Stimulated activated CD4-positive, alpha-beta T cell treated with anti-CD3 and anti-CD28 coated beads, Interleukin-15, amount 100 ng/mL, for 24 hours (primary cell): ENCODE measurements at regions not wholly inside any gene's neighbourhood (a gene's known extent, or its start where the extent isn't known, plus 50 kb on each side); places are given as distances from the start of the nearest gene placed in this dataset.

Source experiments
- DNase-seq: peaks from one replicate; pipeline ENCODE4 v3.0.0-alpha.2; 2020

DNA sequence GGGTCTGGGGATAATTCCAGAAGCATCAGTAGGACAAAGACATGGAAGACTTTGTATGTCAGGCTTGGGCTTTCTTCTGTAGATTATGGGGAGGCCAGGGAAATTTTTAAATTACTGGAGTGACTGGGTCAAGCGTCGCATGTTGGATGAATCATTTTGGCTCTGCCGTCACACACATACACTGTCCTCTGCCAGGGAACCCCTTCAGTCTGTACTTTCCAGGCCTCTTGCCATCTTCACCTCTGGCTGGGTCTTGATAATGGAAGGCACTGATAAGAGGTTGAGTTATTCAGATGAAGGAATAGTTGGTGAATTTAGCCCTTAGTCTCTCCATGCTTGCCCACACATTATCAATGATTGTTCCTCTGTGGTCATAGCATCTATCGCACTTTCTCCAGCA is 895.1 kb upstream of the CELF4 start:
- no peak for DNase-seq

DNA sequence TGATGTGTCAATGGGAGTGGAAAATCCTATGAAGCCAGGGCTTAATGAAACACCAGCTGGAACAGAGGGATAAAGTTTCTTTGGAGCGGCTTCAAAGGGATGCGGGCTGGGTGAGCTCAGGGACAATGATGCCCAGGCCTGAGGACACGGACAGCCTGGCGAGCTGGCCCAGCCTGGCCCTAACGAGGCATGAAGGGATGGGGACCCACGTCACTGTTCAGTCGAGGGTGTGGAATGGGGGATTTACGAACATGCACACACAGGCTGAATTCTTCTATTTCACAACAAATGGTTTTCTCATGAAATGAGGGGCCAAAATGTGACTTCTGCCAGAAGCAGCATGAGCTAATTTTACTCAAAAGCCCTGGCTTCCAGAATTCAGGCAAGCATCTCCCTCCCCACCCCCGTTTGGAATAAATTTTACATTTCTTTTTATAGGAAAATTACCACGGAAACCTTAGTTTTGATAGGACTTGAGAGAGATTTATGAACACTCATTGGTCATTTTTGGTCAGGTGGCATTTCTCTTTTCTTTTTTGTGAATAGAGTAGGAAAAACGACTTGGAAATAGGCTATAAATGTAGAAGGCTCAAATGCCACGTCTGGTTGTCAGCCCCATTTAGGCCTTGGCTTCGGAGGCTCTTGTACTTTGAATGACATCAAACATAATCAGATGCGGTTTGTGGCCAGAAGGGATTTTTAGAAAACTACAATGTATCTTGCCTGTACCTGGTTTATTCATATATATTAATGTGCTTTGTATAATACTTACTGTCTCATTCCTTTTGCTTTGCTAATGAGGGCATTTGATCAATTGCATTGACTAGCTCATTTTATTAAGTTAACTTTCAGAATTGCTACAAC is 893.8 kb upstream of the CELF4 start:
- no peak for DNase-seq

DNA sequence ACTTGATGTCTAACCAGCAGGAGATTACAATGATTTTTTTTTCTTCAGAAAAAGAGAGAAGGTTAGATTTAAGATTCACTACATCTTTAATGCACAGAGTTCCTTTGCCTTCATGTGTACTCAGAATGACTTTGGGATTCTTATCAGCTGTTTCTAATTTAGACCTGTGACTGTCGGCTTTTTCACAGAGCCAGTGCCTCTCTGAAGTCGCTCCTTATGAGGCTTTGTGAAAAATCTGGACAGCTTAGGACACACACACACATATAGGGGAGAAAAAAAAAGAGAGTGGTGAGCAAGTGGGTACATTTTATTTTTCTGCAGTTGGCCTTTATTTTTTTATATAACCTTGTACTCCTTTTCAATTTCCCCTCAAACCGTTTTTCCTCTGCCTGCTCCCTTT is 893.1 kb upstream of the CELF4 start:
- no peak for DNase-seq

DNA sequence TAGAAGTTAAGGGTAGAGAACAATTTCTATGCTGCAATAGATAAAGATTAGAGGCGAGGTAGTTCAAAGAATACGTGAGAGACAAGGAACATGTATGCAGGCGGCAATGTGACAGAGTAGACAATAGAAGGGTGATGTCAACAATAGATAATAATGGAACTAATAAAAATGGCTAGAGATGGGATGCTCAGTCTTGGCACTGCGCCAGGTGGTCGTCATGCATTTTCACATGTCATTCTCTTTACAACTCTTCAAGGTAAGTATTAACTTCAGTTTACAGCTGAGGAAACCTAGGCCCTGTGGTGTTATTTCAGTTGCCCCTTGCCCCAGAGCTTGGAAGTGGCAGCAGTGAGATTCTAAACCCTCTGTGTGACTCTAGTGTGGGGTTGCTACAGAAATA is 890.7 kb upstream of the CELF4 start:
- no peak for DNase-seq

DNA sequence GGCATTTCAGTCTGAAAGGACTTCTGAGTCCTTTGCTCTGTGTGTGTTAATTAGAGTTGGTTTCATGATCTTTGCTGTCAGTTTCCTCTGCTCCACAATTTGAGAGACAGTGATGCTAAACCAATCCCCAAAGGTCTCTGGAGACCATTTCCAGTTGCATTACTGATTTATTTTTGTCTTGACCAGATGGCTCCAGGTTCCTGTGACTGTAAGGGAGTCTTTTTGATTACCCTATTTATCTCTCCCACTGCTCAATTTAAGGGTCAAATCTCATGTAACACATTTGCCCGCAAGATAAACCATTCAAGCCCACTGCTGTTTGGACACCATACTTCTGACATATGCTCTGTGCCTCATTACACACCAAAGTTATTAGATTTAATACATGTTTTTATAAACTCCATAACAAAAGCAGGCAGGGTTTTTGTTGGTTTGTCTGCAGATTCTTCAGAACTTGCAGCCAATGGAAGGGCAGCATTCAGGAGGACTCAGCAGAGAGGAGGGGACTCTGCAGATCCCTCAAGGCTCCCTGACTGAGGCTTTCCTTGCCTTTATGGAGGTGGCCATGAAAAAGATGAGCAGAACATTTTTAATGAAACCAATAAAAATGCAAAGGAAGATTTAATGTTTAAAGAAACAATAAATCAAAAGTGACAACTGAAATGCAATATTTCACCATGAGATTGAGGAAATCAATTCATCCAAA is 889.3 kb upstream of the CELF4 start:
- DNase-seq = no peak

DNA sequence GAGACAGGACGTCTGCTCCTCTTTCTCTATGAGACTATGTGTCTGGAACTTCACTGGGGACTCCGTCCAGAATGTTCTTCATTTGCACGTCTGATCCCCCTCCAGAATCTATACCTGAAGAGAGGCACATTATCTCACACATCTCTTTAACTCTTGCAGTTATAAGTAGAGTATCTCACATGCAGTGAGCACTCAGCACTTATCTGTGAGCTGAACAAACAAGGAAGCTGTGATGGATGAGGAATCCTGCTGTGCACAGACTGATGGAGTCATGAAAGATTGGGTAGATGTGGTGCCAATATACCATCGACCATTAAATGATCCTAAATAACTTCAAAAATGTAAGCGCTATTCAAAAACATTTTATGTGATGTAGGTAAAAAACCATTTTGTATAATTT is 888.3 kb upstream of the CELF4 start:
- no peak for DNase-seq

DNA sequence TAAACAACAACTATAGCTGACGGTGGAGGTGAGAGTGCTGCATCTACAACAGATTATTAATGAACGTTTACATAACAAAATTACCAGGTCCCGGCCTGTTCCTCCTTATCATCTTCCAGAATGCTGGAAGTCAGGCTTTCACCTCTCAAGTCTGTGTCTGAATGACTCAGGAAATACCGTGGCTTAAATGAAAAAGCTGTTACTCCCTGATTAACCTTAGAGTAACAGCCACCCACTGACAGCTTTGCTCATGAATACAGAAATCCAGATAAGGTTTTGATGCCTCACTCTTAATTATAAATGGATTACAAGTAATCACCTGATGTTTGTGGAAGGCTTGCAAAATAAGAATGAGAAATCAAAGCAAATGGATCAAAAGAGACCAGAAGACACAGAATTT is 885.3 kb upstream of the CELF4 start:
- DNase-seq = no peak

DNA sequence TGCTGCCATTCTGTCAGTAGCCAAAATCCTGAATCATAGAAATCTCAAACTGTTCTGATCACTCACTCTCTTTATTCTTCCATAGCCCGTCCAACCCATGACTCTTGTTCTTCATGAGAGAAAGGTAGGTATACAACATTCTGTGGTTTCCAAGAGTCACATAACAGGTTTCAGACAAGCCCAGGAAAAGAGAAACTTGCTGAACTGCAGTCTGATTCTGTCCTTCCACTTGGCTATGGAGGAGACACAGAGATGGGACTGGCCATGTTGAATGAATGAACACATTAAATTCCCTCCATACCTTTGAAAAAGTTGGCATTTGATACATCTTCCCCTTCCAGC is 880.2 kb upstream of the CELF4 start:
- DNase-seq = no peak

DNA sequence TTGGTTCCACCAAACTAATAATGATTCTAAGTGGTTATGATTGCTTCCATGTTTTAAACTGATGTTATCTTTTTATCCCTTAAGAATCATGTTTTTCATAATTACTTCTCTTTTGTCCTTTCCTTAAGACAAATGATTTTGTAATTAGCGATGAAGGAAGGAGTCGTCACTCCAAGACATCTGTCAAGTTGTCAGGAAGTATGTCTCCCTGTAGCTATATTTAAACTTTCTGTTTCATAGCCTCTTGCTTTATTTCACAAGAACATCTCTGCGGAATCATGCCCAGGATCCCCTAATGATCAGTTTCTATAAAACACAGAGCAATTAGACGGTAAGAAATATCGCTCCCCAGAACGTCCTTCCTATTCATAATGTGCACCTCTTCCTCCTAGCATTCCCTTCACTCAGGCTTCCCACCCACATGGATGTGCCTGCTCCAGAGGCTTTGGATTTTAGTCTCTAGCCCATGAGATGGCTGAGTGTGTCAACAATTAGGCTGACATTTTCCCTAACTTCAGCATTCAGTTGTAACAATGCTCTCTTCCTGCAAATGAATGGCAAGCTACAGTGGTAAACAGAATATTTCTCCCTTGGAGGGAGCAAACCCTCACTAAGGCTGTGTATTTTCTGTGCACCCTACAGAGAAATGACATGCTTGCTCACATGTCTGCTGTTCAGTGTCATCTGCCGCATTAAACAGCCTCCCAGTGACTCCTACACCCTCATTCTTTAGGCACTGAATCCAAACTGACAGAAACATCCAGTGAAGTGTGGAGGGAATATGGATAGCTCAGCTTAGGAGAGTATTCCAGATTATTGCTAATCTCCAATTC is 879.6 kb upstream of the CELF4 start:
- DNase-seq = no peak

DNA sequence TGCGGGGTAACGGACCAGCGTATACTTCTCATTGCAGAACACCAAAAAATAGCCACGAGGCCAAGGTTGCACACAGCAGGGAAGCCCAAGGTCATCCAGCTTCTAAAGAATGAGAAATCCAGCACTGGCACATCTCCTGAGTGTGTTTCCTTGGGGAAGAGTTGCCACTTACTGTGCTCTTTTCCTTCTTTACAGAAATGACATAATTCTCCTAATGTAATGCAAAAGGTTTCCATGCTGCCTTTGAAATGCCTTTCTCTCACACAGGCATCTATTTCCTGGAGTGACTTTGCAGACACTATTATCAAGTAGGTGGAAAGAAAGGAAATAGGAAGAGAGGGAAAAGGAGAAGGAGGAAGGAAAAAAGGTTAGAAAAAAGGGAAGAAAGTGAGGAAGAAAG is 862.1 kb upstream of the CELF4 start:
- no peak for DNase-seq

DNA sequence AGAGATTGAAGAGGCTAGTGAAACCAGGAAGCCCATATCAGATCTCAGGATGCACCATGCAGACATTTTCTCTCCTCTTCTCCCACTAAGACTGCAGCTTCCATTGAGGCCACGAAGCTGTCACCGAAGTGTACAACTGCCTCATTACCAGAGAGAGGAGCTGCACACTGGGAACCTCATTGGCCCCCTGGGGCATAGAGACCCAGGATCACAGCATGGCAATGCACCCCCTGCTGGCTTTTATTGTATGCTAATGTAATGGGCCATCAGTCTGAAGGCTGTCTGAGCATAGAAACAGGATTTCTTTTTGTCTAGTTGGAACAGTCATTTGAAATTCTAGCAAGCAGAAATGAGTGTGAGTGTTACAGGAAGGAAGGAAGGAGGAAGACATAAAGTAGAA is 861.6 kb upstream of the CELF4 start:
- no peak for DNase-seq

DNA sequence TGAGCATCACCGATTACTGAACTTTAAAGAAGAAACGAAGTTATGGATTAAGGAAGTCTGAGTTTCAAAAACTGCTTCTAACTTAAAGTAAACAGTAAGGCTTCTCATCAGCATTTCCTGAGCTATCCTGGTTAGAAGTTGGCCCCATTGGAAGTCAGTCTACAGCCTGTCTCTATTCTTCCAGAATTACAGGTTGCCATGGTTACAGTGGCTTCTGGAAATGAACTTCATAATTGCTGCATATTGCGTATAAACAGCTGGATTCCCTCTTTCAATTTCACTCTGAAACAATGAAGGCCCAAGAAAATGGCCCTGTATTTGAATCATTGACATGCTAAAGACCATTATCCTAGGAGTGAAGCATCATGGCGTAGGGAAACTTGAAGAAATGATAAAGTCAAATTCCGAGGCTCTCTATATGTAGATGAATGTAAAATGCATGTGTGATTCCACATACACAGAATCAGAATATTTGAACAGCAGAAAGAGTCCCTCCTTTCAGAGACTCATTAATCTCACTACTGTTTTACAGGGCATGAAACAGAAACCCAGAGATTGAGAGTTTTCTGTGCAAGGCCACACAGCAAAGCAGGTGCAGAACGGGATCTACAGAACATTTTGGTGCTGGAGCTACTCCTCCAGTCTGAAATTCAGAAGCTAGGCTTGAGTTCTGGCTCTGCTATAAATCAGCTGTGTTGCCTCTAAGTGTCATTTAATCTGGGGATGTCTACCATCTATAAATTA is 856.4 kb upstream of the CELF4 start:
- no peak for DNase-seq

DNA sequence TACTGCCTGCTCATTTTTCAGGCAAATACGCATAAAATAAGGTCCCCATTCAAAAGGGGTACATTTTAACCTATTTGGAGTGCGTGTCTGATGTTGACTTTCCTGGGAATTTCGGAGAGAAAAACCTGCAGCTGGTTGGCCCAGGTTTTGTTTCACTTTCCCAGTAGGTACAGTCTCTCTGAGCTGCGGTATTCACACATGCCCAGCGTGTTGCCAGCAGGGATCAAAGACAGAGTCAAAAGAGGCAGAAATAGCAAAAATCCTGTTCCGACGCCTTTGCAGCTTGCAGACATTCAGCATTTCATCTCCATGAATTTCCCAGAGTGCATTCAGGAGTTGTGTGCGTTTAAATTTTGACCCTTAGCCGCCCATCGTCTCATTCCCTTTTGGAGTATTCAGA is 855.4 kb upstream of the CELF4 start:
- DNase-seq = no peak

DNA sequence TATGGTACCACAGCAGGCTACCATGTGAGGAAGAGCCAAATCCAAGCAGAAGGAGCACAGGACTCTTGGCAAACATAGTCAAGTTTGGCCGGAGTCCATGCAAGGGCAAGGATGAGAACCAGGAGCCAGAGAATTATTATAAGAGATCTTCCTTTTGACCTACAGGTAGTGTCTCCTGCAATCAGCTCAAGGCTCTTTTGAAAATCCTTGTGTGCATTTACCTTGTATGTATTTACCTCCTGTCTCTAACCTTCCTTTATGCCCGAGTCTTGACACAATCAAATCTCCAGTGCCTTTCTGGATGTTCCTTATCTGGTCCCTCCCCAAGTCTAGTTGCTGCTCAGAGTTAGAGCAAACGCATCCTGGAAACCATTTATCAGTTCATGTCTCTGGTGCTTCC is 855.0 kb upstream of the CELF4 start:
- no peak for DNase-seq

DNA sequence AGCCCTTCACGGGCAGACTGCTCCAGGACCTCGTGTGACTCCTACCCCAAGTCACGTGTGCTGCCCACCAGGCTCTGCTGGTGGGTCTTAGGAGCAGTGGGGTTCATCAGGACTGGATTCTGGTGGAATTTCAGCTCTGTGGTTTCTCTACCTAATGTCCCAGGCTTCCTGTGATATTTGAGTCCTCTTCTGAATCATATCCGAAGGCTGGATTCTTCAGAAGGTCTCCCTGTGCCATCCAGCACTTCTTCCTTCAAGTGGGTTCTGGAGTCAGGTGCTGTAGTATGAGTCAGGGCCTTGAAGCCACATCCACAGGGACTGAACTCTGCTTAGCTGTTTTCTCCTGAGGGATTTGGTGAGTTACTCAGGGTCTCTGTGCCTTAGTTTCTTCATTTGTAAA is 850.2 kb upstream of the CELF4 start:
- no peak for DNase-seq

DNA sequence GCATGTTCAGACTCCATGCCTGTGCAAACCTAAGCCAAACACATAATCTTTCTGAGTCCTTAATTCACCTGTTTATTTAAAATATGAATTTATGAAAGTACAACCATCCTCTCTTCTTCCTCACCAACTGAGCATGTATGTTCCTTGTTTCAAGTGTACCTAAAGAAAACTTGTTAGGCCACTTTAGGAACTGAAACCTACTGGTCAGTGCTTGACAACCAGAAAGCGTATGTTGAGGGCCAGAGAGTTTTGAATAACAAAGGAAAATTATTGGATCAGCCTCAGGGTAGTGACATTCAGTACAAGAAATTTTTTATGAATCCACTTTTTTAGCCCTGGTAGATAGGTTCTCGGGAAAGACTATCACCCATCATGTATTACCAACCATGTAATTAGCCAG is 847.6 kb upstream of the CELF4 start:
- no peak for DNase-seq

DNA sequence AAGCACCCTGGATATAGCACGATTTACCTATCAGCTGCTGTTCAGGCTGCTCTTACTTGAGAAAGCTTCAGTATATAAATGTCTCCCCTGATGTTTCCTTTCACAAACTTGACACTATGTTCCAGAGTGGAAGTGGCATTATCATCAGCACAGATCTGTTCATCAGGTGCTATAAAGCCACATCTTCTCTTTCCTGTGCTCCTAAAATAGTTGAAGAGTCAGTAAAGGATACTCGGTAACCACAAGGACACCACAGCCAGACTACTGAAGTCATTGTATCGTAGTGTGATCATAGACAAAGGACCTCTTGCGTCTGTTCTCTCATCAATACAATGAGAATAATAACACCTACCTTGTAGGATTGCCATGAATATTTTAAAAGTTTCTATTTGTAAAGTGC is 841.0 kb upstream of the CELF4 start:
- no peak for DNase-seq

DNA sequence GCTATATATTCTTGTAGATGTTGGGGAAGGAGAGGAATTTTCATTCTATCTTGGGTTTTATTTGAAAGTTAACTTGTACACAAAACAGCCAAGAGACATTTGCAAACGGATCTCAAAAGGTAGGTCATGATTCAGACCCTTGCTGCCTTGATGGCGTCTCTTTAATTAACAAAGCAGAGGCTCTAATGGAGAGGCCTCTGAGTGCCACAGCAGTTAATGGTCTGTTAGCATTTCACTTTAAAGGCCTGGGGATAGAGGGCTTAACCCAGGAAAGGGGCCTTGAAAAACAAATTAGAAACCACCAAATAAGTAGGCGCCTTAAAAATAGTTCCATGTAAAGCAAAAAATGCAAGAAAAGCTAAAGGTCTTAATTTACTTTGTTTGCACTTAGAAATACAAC is 836.9 kb upstream of the CELF4 start:
- no peak for DNase-seq

DNA sequence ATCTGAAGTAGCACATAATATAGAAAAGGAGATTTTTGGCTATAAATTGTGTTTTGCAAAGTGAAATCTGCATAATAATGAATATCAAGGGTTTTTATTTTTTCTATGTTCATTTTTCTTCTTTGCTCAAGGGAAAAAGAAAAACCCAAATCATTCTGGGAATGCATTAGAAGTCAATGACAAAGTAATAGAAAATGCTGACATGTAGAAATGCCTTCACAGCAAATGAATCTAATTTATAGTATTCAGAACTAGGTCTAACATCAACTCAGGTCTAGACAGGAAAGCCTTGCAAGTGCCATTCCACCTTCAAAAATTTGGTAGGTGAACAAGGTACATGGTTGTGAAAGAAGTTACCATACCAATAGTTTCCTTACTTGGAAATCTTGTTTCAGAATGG is 831.5 kb upstream of the CELF4 start:
- no peak for DNase-seq

DNA sequence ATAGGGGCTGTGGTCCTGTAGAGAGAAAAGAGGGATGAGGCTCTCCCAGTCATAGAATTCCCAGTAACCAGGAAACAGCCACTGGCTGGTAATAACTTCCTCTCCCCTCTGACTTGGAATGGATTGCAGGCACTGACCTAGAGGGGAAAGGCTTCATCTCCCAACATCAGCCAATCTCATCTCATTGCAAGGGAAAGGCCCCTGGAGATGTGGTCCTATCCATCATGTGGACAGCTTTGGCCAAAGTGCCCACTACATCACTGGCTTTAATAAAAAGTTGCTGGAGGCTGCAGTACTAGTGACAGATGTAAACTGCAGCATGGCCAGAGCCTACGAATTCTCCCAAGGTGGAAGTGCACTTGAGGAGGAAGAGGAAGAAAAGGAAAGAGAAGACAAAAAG is 820.5 kb upstream of the CELF4 start:
- no peak for DNase-seq

DNA sequence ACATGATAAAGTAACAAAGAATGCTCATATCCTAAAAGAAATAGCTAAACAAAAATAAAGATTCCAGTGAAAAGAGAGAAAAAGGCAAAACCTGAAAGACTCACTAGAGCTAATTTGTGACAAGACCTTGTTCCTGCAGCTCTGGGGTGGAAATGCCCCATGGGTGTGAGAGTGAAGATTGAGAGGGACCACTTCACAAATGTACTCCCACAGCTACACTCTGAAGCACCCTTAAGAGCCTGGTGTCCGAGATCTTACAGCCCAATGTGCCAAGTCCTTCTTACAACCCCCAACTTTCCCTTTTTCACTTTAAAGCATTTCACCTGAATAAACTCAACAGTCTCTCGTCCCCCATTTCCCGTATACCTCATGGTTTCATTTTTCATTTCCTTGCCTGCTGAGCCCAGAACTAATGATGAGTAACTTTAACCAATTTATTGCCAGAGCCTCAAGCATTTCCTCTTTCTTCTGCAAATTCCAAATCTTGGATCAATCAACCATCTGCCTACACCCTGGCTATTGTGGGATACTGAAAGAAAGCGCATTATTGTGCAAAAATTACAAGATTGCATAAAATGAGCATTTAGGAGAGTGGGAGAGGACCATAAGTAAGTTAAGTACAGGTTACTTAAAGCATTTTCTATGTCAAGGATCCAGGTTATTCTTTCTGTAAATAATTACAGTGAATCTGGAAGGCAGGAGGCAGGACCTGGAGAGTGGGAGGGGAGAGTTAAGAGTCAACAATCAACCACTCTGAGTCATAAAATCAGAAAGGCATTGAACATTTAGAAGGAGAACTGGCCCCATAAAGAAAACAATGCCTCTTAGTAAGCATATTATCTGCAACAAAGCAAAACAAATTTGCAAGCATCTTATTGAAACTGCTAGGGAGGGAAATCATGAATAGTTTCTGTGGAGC is 804.4 kb upstream of the CELF4 start:
- no peak for DNase-seq

DNA sequence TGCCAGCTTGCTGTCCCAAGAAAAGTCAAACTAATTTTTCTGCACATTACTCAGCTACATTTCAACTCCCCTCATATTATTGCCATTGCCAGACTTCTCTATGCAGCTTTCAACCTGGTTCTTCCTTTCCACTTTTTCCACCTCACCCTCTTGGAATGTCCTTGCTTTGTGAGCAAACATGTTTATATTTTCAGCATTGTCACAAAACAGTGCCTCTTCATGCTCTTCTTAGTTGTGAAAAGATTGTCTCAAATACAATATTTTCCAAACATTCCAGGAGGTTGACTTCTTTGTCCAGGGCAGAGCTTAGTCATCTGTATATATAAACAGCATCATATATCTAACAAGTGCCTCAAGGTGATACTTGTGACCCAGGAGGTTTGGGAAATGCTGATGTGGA is 803.3 kb upstream of the CELF4 start:
- DNase-seq = no peak
